Panc1 (cell line): ENCODE measurements at regions not wholly inside any gene's neighbourhood (a gene's known extent, or its start where the extent isn't known, plus 50 kb on each side); places are given as distances from the start of the nearest gene placed in this dataset.

Source experiments
- ATAC-seq: fragments of 200-7000 bp; cut with Tn5 transposase; 2 replicates; pipeline ENCODE4 v1.9.1; 2020; ENCODE audit warnings: mild to moderate bottlenecking, moderate library complexity
- BruUV-seq: library from RNA; stranded (reverse); fragments of 400-500 nt; replicated peaks from 2 replicates; lab custom pipeline; 2021; lab: Mats Ljungman, UMichigan
- CTCF ChIA-PET: fragments of 300-600 bp; sonication (Branson Sonifier 250); formaldehyde crosslinking; loops from one replicate; lab custom pipeline; 2022; ENCODE audit warnings: antibody characterized with exemption; lab: Charles Lee
- POLR2A ChIA-PET: fragments of 300-600 bp; sonication (Branson Sonifier 250); formaldehyde crosslinking; loops from one replicate; lab custom pipeline; 2022; ENCODE audit warnings: antibody characterized with exemption; lab: Charles Lee
- DNase-seq: peaks from one replicate; pipeline ENCODE4 v3.0.0-alpha.2; 2010; ENCODE audit warnings: low read depth, low spot score
- H3K27ac ChIP-seq: 2 replicates; pipeline ENCODE4 v1.5.1; 2011; ENCODE audit warnings: mild to moderate bottlenecking, low read length, inconsistent platforms
- H3K27me3 ChIP-seq: fragments of 200-500 bp; sonication (Bioruptor generic); 2 replicates; pipeline ENCODE4 v1.6.0; 2014; ENCODE audit warnings: low read length, inconsistent platforms; ENCODE audit not compliant: control insufficient read depth, insufficient read depth
- H3K36me3 ChIP-seq: fragments of 200-500 bp; sonication (Bioruptor generic); 2 replicates; pipeline ENCODE4 v1.5.1; 2014; ENCODE audit warnings: inconsistent platforms, mild to moderate bottlenecking, low read length, moderate library complexity; ENCODE audit not compliant: control insufficient read depth, insufficient read depth
- H3K4me1 ChIP-seq: 2 replicates; pipeline ENCODE4 v1.5.1; 2011; ENCODE audit warnings: inconsistent platforms, mild to moderate bottlenecking, low read length, moderate library complexity; ENCODE audit not compliant: control insufficient read depth, insufficient read depth
- H3K4me3 ChIP-seq, 2 experiments: 2 replicates each; pipeline ENCODE4 v1.5.1; 2011 to 2012; ENCODE audit warnings: low read depth in 2 of 2, low read length in 2 of 2, mild to moderate bottlenecking in 2 of 2, inconsistent platforms in 1 of 2, moderate library complexity in 1 of 2
- H3K9me3 ChIP-seq: fragments of 200-500 bp; sonication (Bioruptor generic); 2 replicates; pipeline ENCODE4 v1.5.1; 2014; ENCODE audit warnings: low read depth, mild to moderate bottlenecking, inconsistent platforms, low read length, moderate library complexity; ENCODE audit not compliant: control insufficient read depth, insufficient read depth
- POLR2AphosphoS5 ChIP-seq: IDR thresholded peaks from 2 replicates; pipeline ENCODE4 v1.6.1; 2012; ENCODE audit warnings: mild to moderate bottlenecking, low read depth, low read length, moderate library complexity
- SIN3A ChIP-seq: IDR thresholded peaks from 2 replicates; pipeline ENCODE4 v1.6.1; 2012; ENCODE audit warnings: low read depth, mild to moderate bottlenecking, low read length, moderate library complexity, borderline replicate concordance; ENCODE audit not compliant: insufficient read depth
- TCF7L2 ChIP-seq: IDR thresholded peaks from 2 replicates; pipeline ENCODE4 v1.6.1; 2011; ENCODE audit warnings: mild to moderate bottlenecking, low read depth, low read length, inconsistent platforms
- in situ Hi-C: cut with HindIII; loops from 2 replicates; pipeline ENCODE4 v1.10.0; 2016; ENCODE audit warnings: low sequenced_read_pairs, low pct_unique_long_range_greater_than_20kb
- intact Hi-C: fragments of 100-400 bp; cut with micrococcal nuclease; formaldehyde crosslinking; loops from one replicate; pipeline ENCODE4 v1.10.0; 2022; ENCODE audit not compliant: unreplicated experiment
- TF ChIP-seq, protein P1 (sequence below), 2 experiments: IDR thresholded peaks; 2 replicates each; pipeline ENCODE4 v1.6.1; 2011 to 2012; ENCODE audit warnings: low read depth in 2 of 2, control low read depth in 1 of 2, low read length in 1 of 2, mild to moderate bottlenecking in 1 of 2, moderate library complexity in 1 of 2; ENCODE audit not compliant: insufficient read depth in 1 of 2
- TF ChIP-seq, protein P2 (sequence below): fragments of 450-650 bp; IDR thresholded peaks from 2 replicates; pipeline ENCODE4 v1.5.1; 2017; ENCODE audit warnings: mild to moderate bottlenecking

DNA sequence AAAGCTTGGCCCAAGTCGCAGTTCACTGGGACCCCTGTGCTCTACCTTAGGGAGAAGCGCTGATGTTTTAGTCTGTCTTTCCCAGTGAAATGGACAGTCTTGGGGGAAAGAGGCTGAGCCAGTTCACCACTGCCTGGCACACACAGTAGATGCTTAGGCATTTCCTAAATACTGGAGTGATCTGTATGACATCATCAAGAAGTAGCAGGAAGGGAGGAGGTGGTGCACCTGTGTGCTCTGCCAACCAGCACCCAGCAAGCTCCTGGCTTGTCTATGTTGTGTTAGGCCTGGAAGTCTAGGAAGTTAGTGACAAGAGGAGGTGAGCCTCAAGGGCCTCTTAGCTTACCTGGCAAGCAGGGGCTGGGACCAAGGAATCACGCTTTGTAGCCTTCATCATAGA, 158.2 kb upstream of the NFIA start:
- Histone ChIP-seq H3K27me3 (no peaks in the 10 kb centered on the region), H3K9me3 (no peaks in the 10 kb centered on the region), H3K36me3 (no peaks in the 10 kb centered on the region), H3K4me1 (no peaks in the 10 kb centered on the region), H3K4me3 (no peak overlapping the region), H3K27ac (no peak overlapping the region)
- ATAC-seq, result no peak
- no peak for DNase-seq
- in situ Hi-C loops (no loop called here), intact Hi-C loops (no loop called here)
- ChIA-PET CTCF (no interaction called here), POLR2A (no interaction called here)
- TF ChIP-seq SIN3A (no peak), TCF7L2 (no peak), POLR2AphosphoS5 (no peak)
- TF ChIP-seq, protein P1, sequence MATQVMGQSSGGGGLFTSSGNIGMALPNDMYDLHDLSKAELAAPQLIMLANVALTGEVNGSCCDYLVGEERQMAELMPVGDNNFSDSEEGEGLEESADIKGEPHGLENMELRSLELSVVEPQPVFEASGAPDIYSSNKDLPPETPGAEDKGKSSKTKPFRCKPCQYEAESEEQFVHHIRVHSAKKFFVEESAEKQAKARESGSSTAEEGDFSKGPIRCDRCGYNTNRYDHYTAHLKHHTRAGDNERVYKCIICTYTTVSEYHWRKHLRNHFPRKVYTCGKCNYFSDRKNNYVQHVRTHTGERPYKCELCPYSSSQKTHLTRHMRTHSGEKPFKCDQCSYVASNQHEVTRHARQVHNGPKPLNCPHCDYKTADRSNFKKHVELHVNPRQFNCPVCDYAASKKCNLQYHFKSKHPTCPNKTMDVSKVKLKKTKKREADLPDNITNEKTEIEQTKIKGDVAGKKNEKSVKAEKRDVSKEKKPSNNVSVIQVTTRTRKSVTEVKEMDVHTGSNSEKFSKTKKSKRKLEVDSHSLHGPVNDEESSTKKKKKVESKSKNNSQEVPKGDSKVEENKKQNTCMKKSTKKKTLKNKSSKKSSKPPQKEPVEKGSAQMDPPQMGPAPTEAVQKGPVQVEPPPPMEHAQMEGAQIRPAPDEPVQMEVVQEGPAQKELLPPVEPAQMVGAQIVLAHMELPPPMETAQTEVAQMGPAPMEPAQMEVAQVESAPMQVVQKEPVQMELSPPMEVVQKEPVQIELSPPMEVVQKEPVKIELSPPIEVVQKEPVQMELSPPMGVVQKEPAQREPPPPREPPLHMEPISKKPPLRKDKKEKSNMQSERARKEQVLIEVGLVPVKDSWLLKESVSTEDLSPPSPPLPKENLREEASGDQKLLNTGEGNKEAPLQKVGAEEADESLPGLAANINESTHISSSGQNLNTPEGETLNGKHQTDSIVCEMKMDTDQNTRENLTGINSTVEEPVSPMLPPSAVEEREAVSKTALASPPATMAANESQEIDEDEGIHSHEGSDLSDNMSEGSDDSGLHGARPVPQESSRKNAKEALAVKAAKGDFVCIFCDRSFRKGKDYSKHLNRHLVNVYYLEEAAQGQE (IDR thresholded peaks at IDR 0.05; ENCODE audit: insufficient read depth in 1 of 2, low read depth in 2 of 2, low read length in 1 of 2), result no peak
- TF ChIP-seq, protein P2, sequence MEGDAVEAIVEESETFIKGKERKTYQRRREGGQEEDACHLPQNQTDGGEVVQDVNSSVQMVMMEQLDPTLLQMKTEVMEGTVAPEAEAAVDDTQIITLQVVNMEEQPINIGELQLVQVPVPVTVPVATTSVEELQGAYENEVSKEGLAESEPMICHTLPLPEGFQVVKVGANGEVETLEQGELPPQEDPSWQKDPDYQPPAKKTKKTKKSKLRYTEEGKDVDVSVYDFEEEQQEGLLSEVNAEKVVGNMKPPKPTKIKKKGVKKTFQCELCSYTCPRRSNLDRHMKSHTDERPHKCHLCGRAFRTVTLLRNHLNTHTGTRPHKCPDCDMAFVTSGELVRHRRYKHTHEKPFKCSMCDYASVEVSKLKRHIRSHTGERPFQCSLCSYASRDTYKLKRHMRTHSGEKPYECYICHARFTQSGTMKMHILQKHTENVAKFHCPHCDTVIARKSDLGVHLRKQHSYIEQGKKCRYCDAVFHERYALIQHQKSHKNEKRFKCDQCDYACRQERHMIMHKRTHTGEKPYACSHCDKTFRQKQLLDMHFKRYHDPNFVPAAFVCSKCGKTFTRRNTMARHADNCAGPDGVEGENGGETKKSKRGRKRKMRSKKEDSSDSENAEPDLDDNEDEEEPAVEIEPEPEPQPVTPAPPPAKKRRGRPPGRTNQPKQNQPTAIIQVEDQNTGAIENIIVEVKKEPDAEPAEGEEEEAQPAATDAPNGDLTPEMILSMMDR, result no peak
- no TSS peak for BruUV-seq

DNA sequence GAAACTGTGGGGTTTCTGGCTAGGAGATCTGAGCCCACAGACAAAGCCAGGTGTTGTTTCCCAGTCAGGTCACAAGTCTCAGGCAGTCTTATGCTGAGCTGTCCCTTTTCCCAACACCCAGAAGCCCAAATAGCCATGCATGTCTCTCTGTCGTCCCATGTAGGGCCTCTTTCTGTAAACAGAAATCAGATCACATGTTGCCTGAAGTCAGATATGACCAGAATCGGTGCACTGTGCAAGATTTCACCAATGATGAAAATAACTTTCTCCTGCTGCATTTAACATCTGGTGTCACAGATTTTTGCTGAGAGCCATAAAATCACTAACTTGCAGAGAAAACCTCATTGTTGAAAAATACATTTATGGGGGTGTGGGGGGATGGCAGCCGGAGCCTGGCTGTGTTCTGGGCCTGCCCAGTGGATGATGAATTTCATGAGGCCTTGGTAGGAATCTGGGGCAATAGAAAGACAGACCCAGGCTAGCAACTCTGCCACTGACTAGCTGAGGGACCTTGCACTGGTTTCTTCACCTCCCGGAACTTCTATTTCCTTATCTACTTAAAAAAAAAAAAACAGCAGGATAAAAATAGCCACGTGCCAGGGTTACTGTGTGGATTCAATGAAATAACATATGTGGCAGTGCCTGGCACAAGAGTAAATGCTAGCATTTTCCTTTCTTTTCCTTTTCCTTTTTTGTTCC, 158.8 kb upstream of the NFIA start:
- H3K4me1 ChIP-seq, result no peaks in the 10 kb centered on the region
- no TSS peak for BruUV-seq
- ChIA-PET POLR2A (no interaction called here), CTCF (no interaction called here)
- no peaks in the 10 kb centered on the region for H3K27me3 ChIP-seq
- no peak overlapping the region for H3K4me3 ChIP-seq
- no peak overlapping the region for H3K27ac ChIP-seq
- TF ChIP-seq SIN3A (no peak), TCF7L2 (no peak), POLR2AphosphoS5 (no peak)
- TF ChIP-seq, protein P1 (IDR thresholded peaks at IDR 0.05; ENCODE audit: insufficient read depth in 1 of 2, low read depth in 2 of 2, low read length in 1 of 2), result no peak
- TF ChIP-seq, protein P2, result no peak
- H3K9me3 ChIP-seq, result no peaks in the 10 kb centered on the region
- intact Hi-C loops (no loop called here), in situ Hi-C loops (no loop called here)
- ATAC-seq (no peak), DNase-seq (no peak)
- H3K36me3 ChIP-seq, result no peaks in the 10 kb centered on the region
